ENCODE measurements at regions not wholly inside any gene's neighbourhood (a gene's known extent, or its start where the extent isn't known, plus 50 kb on each side); places are given as distances from the start of the nearest gene placed in this dataset.
A peak's percentile ranks its signal among the peaks of the same experiment; 100 is the strongest.
"Not testable (repeated sequence)": the region's sequence is repeated elsewhere in the genome, so short reads cannot be mapped to it uniquely, and the experiment has no call there.

DNA sequence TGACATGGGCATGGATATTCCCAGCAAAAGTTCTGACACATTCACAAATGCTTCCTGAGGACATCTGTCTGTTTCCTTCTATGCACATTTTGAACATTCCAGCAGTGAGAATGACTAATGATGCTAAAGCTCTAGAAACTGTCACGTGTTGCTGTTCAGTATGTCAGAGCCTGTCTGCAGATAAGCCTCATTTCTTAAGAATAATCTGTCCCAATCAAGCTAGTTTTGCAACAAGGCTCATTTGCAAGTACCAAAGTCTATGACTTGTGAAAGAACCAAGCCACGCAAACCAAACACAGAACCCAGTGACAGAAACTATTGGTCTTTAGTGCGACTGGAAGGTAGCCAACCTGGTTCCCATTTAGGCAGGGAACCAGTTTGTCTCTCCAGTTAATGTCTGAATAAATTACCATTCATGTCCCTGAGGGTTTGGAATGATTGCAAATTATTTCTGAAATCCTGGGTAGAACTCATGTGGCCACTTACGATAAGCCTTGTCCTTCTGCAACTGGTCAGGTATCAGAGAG lies 178.5 kb downstream of the C9orf152 start:
- peak; percentile 92 to 94 for DNase-seq

DNA sequence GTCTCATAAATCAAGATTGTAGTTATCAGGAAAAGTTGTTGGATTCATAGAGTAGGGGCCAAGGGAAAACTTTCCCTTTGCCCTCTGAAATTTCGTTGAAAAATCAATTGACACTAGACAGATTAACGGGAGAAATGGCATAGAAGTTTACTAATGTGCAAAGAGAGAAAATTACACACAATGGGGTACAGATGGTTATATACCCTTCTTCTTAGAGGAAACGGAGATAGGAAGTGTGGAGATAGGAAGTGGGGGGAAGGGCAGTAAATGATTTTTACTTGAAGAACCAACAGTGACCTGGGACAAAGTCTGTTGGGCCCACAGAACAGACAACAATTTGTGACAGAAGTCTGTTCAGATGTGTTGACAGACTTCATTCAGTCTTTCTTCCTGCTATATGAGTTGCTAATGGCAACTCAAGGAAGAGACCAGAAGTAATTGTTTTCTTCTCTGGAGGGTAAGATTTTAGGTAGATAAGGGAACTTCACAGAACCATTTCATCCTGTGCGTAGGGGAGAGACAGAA lies 177.9 kb downstream of the C9orf152 start:
- DNase-seq: no peak

DNA sequence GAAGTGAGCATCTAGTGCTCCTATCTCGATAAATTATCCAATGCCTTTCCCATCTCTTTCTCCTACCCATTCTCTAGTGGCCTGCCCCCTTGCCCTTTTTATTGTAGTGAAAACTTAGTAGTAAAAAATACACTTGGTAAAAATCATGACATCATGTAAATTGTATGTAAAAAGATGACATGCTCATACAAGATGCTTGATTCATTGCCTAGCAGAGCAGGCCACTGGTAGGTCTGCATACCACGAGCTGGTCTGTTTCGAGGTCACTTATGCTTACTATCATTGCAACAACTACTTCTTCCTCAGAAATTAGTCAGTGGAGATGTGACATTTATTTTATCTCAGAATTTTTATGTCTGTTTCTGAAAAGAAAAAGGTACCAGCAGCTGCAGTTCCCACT lies 177.3 kb downstream of the C9orf152 start:
- DNase-seq: peak in 1 of 2 experiments; percentile 15

DNA sequence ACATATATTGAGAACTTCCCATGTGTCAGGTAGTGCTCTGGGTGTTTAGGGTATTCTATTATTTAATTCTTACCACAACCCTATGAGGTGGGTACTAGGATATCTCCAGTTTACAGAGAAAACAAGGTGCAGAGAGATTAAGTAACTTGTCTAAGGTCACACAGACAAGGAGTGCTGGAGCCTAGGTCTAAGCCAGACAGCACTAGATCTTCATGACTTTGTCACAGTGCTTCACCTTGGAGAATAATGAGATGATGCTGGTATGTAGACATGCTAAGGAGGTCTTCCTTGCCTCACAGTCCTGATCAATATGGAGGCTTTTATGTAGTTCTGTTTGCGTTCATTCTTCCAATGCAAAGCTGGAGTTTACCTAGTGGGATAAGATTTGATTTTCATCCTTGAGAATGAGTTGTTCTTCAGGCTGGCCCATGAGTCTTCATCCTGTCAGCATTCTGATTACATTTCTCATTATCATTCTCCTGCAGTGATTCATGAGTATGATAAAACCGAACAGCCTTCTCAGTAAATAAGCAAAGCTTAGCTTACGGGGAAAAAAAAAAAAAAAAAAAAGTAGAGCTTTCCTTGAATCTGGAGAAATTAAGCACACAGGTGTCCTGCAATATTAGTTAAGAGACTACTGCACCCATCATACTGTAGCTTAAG lies 176.3 kb downstream of the C9orf152 start:
- DNase-seq: no peak

DNA sequence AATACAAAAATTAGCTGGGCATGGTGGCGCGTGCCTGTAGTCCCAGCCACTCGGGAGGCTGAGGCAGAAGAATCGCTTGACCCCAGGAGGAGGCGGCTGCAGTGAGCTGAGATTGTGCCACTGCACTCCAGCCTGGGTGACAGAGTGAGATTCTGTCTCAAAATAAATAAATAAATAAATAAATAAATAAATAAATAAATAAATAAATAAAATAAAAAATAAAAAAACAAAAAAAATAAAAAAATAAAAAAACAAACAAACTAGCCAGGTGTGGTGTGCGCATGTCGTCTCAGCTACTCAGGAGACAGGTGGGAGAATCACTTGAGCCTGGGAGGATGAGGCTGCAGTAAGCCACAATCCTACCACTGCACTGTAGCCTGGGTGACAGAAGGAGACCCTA lies 175.4 kb downstream of the C9orf152 start:
- DNase-seq: not testable (repeated sequence)

DNA sequence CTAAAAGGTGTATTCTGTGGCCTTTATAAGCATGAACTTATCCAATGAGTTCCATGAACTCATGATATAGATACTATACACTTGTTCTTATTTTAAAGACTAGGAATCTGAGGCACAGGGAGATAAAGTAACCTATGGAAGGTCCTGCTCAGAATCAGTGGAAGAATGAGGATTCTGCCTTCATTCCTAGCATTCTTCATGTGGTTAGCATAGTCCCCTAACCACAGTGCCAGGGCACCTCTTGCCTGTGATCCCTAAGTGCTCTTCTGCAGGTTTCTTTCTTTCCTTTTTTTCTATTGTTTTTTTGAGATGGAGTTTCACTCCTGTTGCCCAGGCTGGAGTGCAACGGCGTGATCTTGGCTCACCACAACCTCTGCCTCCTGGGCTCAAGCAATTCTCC lies 174.1 kb downstream of the C9orf152 start:
- no peak for DNase-seq

DNA sequence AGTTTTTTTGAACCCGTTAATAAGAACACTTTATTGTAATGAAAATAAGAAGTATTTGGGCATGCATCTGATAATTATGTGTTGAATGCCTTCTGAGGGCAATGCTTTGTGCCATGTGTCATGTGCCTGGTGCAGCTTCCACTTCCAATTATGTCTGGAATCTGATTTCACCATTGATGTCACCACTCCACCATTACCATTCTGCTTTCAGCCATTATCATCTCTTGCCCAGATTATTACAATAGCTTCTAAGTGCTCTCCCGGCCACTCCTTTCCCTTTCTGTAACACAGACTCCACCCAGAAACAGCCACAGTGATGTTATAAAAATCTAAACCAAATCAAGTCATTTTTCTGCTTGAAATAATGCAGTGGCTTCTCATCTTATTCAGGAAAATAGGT lies 171.7 kb downstream of the C9orf152 start:
- DNase-seq: no peak

DNA sequence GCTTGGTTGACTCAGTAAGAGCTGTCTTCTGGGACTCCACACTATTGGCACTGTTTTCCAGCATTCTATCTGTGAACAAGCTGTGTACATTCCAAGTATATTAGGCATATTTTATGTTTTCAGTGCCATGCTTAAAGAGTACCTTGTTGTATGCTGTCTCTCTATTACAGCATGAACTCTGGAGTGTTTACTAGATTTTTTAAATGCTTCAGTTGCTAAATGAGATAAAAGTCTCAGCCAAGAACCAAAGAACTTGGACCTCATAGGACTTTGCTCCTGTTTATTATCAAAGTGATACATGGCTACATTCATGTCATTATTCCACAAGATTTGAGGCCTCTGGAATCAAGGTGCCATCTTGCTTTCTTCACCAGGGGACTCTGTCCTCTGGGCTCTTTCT lies 167.2 kb downstream of the C9orf152 start:
- DNase-seq: no peak

DNA sequence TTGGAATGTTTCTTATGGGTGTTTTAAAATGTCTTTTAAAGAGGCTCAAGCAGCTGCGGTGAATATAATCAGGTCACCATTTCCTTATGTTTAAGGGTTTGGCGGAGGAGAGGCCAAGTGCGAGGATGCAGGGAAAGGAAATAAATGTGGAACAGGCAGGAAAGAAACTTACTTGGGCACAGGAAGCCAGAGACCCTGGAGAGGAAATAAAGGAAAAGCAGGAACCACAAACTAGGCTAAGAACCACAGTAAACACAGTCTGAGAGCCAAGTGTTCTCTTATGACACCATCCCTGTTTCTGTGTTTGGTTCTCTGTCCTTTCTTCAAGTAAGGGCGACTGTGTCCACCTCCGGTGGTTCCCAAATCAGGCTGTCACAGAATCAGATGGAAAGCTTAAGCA lies 166.5 kb downstream of the C9orf152 start:
- DNase-seq: no peak

DNA sequence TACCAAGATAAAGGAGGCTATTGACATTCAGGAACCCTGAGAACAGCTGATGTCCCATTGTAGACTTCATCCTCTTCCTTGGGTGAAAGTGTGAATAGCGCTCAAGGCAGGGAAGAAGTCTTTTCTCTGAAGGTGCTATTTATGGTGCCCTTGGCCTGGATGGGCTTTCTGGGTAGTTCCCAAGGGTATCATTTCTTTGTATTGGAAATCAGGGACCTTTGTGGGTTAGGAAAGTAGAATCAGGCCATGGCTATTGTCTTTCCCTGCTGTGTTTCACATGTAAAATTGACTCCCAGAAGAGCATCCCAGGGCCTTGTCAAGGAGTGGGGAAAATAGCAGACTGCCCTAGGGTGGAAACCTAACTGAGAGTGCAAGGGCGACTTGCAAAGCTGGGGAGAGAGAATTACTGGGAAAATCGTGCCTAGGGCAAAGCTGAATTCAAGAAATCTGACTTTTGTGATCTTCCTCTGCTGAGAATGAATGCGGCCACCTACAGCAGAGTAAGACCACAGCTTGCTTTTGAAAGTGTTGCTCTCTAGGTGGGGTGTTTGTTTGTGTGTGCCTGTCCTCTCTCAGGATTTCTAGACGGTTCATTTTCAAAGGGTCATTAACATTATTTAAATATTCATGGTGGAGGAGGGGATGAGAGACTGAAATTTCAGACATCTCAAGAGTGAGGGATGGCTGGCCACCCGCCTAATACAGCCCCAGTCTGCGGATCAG lies 160.6 kb downstream of the C9orf152 start:
- DNase-seq: no peak

DNA sequence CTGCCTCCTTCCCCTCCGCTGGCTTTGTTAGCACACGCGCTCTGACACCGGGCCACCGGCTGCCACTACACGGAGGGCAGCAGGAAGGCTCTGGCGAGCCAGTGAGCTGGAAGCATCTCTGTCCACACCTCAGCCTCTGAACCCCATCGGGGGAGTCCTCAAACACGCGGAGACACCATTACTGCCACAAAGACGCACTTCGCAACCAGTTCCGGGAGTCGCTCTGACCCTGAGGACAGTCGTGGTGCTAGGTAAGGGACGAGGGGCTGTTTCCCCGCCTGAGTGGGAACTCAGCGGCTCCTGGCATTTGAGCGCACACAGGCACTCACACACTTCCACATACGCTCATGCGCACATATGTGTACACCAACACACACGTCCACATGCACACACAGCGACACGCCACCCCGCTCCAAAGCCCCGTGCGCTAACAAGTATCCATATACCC lies 160.0 kb downstream of the C9orf152 start:
- peak in 1 of 2 experiments; percentile 27 for DNase-seq

DNA sequence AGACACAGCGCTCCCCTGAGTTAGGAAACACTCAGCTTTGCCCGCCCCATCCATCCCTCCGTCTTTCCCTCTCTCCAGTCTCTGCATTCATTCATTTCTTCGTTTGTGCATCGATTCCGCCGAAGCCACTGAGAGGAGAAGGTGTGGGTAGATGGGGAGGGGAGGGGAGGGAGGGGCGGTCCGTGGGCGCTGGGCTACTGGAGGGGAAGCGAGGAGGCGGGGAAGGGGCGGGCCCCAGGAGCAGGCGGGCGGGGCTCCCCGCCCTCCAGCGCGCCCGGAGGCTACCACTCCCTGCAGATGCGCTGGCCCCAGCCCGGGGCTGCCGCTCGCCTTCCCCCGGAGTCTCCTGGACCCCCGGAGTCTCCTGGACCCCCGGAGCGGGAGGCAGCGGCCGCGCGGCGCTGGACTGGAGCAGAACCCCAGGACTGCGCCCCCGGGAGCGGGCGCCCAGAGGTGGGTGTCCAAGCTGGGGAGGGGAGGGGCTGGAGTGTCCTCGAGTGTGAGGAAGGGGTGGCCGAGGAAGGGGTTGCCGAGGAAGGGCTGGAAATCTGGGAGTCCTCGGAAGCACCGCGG lies 159.5 kb downstream of the C9orf152 start:
- DNase-seq: peak; percentile 57 to 71

DNA sequence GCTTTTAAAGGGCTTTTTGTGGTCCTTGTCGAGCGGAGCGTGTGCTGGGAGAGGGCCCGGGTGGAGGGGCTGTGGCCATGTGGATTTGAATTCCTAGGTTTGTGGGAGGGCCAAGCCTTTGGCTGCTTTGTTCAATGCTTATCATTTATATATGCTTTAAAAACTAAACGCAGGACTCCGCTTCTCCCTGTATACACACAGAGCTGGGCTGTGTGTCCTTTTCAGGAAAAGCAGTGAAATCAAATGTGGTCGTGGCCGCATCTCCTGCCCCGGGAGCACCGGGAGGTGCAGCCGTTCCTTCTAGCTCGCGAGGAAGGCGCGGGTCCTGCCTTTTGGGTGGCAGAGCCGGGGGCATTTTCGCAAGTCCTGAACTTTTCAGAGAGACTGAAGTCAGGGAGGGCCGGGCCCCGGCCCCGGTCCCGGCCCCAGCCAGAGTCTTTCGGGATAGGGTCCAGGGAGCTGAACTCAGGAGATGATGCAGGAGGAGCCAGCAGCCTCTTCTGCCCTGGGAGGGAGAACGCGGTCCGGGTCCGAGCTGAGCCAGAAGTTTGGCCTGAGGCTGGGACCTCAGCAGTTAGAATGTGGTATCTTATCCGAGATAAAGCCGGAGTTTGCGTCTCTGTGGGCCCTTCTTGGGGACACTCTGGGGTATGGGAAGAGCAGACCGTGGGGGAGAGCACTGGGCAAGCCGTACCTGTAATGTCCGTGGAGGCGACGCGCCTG lies 158.8 kb downstream of the C9orf152 start:
- peak in 1 of 2 experiments; percentile 17 for DNase-seq

DNA sequence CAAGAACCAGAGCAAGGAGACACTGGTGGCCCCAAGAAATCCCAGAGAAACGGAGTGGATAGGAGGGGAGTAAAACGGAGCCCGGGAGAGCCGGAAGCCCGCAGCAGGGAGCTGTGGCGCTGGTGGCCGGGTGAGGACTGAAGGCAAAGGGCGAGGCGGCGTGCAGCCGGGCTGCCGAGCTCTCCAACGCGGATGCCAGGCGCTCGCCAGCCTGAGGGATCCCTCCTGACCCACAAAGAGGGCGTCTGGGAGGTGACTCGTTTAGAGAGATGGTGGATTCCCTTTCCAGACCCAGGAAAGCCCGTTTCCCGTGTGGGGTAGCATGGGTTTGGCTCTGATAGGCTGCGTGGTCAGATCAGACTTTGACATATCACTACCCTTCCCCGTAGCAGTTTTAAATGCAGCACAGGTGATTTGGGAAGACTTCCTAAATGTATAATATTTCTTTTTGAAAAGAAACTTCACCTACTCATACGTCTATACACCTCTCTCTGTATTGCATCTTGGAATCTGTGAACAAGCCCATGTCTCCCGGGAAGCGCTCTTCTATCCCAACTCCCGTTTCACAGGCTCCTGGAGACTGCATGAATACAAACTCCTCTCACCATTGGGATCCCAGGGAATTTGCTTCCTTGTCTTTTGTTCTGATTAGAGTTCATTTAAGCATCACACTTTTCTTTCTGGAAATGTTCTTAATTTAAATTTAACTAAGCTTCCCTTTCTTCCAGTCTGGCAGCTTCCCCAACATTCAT lies 158.1 kb downstream of the C9orf152 start:
- no peak for DNase-seq

DNA sequence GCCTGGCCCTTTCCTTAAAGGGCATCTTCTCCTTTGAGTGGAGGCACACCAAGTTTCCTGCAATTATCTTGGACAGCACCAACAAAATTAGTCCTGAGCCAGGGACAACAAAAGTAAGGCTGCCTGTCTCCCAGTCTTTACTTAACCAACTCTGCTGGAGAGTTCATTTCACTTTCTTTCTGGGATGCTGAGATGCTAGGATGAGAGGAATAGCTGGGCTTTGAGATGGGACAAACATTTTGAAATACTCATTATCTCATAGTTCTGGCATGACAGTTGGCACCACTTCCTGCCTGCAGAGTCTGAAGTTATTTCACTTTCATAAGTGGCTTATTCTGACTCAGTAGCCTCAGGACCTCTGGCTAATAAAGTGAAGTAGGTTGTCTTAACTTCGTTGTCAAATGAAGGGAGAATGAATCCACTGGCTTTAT lies 157.0 kb downstream of the C9orf152 start:
- peak; percentile 62 to 81 for DNase-seq

DNA sequence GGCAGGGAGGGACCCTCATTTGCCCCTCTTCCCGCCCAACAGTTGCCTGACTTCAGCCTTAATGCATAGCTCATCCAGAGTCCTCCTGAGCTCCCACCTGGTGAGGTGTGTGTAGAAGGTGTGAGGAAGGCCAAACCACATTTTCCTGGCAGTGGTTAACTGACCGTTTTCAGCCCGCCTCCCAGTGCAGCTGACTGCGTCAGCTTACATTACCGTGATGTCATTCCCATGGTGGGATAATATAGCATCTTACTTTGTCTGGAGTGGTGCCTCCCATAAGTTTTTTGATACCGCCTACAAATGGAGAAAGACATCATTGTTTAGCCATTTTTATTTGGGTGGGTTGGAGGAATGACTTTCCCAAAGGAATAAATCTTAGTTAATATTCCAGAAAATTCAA lies 151.9 kb downstream of the C9orf152 start:
- no peak for DNase-seq

DNA sequence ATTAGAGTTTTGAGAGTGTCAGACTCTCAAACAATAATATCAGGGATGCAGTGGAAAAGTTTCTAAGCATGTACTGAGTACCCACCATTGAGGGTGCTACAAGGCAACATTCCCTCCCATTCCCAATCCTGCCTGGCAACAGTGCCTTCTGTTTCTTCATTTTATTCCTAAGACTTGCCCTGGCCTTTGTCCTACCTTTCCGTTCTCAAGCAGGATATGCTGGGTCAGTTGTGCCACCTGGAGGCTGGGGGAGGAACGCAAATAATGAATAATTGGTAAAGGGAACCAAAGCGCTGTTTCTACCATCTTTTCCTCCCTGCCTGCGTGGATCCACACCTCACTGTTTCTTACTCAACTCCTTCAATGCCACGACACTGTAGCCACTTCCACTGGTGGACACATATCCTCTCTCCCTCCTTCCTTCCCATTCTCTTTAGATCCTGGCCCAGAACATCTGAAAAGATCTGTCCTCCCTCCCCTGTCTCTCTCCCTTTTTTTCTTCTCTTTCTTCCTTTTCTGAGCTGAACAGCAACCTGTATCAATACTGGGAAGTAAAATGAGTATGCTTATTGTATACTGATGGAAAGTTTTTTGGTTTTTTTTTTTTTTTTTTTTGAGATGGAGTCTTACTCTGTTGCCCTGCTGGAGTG lies 149.5 kb downstream of the C9orf152 start:
- no peak for DNase-seq

DNA sequence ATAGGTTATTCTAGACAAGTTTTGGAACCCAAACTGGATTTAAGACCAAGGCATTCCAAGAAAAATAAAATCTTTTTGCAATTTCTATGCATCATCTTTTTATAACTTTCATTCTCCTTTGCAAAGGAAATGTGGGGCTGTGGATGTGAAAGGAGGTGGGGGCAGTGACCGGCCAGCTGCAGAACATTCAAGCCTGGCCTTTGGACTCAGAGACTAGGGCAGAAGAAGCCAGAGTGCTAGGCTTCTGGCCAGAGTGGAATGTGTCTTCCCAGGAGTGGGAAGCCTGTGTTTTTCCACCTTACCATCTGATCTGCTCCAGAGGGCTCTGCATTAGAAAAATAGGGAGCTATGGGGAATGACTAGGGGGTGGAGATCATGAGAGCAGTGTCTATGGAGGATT lies 148.5 kb downstream of the C9orf152 start:
- no peak for DNase-seq

DNA sequence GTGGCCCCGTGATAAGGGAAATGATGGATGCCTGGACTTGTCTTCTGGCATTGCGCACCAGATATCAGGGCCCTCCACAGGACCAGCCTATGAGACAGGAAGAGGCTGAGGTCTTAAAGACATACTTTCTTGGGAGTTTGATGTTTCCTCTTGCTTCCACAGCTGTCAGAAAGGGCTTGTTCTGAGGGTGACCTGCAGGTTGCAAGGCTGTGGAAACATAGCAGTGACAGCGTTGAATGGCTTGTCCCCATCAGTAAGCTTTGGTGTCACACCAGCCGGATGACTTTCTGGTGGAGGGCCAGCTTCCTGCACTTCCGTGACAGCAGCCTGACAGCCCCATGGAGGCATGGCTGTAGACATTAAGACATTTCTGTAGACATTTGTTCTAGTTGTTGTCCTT lies 143.2 kb downstream of the C9orf152 start:
- peak; percentile 35 to 51 for DNase-seq

DNA sequence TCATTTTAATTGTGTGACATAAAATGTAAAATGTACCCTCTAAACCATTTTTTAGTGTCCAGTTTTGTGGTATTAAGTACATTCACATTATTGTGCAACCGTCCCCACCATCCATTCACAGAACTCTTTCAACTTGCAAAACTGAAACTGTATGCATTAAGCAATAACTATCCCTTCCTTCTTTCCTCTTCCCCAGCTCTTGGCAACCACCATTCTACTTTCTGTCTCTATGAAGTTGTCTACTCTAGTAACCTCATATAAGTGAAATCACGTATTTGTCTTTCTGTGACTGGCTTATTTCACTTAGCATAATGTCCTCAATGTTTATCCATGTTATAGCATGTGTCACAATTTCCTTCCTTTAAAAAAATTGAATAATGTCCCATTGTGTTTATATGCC lies 142.4 kb downstream of the C9orf152 start:
- peak; percentile 94 to 96 for DNase-seq

DNA sequence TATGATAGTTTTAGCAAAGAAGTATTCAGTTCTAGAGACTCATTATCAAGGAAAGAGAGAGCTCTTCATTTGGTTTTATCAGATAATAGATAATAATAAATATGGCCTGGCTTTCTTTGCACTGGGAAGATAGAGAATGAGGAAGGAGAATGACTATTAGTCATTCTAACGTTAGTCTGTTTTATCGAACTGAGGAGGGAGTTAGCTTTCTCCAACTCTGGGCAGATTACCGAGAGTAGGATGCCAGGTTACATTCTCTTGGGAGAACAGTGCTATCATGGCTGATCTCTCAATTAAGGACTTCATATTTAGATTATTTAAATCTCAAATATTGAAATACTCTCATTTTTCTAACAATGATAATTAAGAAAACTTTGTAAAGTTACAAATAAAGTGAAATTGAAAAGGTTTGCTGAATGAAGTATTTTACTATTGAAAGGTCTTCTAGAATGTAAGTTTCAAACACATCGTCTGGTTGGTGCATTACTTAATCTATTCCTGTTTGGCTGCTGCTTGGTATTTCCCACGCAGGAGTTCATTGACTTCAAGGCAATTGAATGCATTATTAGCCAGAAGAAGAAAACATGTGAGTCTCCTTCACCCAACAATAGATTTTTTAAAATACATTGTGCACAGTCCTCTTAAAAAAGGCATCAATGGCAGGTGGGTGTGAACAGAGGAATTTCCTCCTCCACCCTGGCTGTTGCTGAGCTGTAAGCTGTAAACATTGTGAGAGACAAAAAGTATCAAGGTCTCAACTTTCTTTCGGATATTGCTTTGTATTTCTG lies 140.8 kb downstream of the C9orf152 start:
- peak; percentile 25 to 26 for DNase-seq
